ENCODE measurements at regions not wholly inside any gene's neighbourhood (a gene's known extent, or its start where the extent isn't known, plus 50 kb on each side); places are given as distances from the start of the nearest gene placed in this dataset.

- intact Hi-C loops (cut with DNase I), result no loop called here
- no peak overlapping the region for H3K4me3 ChIP-seq
- no peaks in the 10 kb centered on the region for H3K27me3 ChIP-seq
- no peaks in the 10 kb centered on the region for H3K4me1 ChIP-seq
- H3K36me3 ChIP-seq, result no peaks in the 10 kb centered on the region
- TF ChIP-seq, protein P1, sequence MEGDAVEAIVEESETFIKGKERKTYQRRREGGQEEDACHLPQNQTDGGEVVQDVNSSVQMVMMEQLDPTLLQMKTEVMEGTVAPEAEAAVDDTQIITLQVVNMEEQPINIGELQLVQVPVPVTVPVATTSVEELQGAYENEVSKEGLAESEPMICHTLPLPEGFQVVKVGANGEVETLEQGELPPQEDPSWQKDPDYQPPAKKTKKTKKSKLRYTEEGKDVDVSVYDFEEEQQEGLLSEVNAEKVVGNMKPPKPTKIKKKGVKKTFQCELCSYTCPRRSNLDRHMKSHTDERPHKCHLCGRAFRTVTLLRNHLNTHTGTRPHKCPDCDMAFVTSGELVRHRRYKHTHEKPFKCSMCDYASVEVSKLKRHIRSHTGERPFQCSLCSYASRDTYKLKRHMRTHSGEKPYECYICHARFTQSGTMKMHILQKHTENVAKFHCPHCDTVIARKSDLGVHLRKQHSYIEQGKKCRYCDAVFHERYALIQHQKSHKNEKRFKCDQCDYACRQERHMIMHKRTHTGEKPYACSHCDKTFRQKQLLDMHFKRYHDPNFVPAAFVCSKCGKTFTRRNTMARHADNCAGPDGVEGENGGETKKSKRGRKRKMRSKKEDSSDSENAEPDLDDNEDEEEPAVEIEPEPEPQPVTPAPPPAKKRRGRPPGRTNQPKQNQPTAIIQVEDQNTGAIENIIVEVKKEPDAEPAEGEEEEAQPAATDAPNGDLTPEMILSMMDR (IDR thresholded peaks at IDR 0.05), result no peak
- H3K27ac ChIP-seq, result no peak overlapping the region
- DNase-seq, result no peak
- H3K9me3 ChIP-seq, result no peaks in the 10 kb centered on the region
- ATAC-seq, result no peak
These were observed 143.7 kb downstream of the NAA11 start for GRCh38 chr4:79182209-79182608.

GRCh38 chr4:79181190-79181589 lies 144.7 kb downstream of the NAA11 start:
- H3K36me3 ChIP-seq, result no peaks in the 10 kb centered on the region
- no peak for DNase-seq
- no peaks in the 10 kb centered on the region for H3K9me3 ChIP-seq
- TF ChIP-seq, protein P1 (IDR thresholded peaks at IDR 0.05), result no peak
- ATAC-seq, result no peak
- no peak overlapping the region for H3K4me3 ChIP-seq
- intact Hi-C loops (cut with DNase I), result no loop called here
- H3K4me1 ChIP-seq, result no peaks in the 10 kb centered on the region
- H3K27me3 ChIP-seq, result no peaks in the 10 kb centered on the region
- no peak overlapping the region for H3K27ac ChIP-seq

DNA sequence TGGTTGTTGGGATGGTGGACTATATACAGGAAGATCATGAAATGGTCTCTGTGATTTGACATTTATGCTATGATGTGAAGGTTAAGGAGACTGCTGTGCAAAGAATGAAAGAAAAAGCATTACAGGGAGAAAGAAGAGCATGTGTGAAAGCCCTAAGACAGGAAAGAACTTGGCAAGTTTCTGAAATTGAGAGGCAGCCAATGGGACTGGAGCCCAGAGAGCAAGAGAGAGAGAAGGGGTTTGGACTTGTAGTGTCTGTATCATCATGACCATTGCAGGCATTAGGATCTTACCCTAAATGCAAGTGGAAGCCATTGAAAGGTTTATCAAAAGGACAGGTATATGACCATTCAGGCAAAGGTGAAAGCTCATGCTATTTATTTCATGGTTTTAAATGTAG lies 147.1 kb downstream of the NAA11 start:
- intact Hi-C loops (cut with DNase I), result no loop called here
- ATAC-seq, result no peak
- H3K9me3 ChIP-seq, result no peaks in the 10 kb centered on the region
- H3K36me3 ChIP-seq, result no peaks in the 10 kb centered on the region
- H3K4me3 ChIP-seq, result no peak overlapping the region
- TF ChIP-seq, protein P1 (IDR thresholded peaks at IDR 0.05), result no peak
- DNase-seq, result peak in 2 of 4 donors; percentile 65 to 70
- no peak overlapping the region for H3K27ac ChIP-seq
- no peaks in the 10 kb centered on the region for H3K4me1 ChIP-seq
- no peaks in the 10 kb centered on the region for H3K27me3 ChIP-seq

GRCh38 chr4:79177388-79177787 lies 148.5 kb downstream of the NAA11 start:
- Histone ChIP-seq H3K36me3 (no peaks in the 10 kb centered on the region), H3K27ac (no peak overlapping the region), H3K4me1 (no peaks in the 10 kb centered on the region), H3K9me3 (no peaks in the 10 kb centered on the region), H3K27me3 (no peaks in the 10 kb centered on the region), H3K4me3 (no peak overlapping the region)
- intact Hi-C loops (cut with DNase I), result no loop called here
- no peak for DNase-seq
- ATAC-seq, result no peak
- TF ChIP-seq, protein P1 (IDR thresholded peaks at IDR 0.05), result no peak

GRCh38 chr4:79176351-79176750 lies 149.5 kb downstream of the NAA11 start:
- H3K4me3 ChIP-seq, result no peak overlapping the region
- TF ChIP-seq, protein P1 (IDR thresholded peaks at IDR 0.05), result no peak
- no peak for ATAC-seq

More at GRCh38 chr4:79176351-79176750, 149.5 kb downstream of the NAA11 start:
- Histone ChIP-seq H3K4me1 (no peaks in the 10 kb centered on the region), H3K9me3 (no peaks in the 10 kb centered on the region), H3K36me3 (no peaks in the 10 kb centered on the region), H3K27me3 (no peaks in the 10 kb centered on the region), H3K27ac (no peak overlapping the region)
- no peak for DNase-seq
- intact Hi-C loops (cut with DNase I), result no loop called here
